NCI-H1417 (cell line): ENCODE measurements at regions not wholly inside any gene's neighbourhood (a gene's known extent, or its start where the extent isn't known, plus 50 kb on each side); places are given as distances from the start of the nearest gene placed in this dataset.

Source experiments
- DNase-seq, 3 experiments: peaks; one replicate each; lab custom pipeline; 2025; lab: John Stamatoyannopoulos, UW

DNA sequence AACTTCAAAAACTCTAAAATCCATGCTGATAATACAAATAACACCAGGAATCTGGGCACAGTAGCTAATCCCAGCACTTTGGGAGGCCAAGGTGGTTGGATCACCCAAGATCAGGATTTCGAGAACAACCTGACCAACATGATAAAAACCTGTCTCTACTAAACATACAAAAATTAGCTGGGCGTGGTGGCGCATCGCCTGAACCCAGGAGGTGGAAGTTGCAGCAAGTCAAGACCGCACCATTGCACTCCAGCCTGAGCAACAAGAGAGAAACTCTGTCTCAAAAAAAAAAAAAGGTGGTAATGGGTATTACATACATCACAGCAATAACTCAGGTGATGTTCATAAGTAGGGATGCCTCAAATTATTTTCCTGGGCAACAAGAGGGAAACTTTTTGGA is 315.0 kb upstream of the MEOX2 start:
- DNase-seq: no peak

DNA sequence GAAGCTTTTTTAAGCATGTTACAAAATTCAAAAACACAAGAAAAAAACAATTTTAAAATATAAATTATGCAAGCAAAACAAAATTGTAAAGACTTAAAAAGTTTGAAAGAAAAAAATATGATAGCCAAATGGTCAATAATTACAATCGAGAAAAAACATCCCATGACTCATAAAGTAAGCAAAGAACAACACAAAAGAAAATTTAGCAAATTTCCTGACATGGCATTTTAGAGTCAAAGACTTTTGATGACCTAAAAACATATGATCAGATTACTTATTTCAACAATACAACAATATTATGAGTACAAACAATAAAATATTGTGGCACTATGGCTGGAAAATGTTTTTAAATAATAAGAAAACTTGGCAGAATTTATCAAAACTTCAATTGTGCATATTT is 312.1 kb upstream of the MEOX2 start:
- no peak for DNase-seq

DNA sequence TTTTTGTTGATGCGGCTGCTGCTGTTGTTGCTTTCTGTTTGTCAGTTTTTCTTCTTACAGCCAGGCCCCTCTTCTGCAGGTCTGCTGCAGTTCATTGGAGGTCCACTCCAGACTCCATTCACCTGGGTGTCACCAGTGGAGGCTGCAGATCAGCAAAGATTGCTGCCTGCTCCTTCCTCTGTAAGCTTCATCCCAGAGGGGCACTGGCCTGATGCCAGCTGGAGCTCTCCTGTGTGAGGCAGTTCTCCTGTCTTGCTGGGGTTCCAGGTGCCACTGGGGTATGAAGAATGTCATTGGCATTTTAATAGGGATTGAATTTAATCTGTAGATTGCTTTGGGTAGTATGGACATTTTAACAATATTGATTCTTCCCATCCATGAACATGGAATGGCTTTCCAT is 308.5 kb upstream of the MEOX2 start:
- DNase-seq: no peak

DNA sequence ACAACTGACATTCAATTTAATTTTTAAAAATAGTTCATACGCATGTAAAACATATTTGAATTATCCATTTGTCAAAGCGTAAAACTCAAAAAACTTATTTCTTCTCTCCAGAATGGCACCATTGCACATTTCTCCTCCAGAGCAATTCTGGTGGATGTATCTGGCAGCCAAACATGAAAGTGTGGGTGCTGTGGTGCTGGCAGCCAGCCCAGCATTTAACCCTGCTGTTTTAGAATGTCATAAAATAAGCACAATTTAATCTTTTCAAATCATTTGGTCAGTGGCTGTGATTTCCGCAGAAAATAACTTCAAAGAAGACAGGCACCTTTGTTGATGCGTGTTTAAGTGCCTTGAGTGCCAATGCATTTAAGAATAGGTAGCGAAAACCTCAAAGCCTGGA is 302.7 kb upstream of the MEOX2 start:
- DNase-seq: peak in 1 of 3 experiments; percentile 19

DNA sequence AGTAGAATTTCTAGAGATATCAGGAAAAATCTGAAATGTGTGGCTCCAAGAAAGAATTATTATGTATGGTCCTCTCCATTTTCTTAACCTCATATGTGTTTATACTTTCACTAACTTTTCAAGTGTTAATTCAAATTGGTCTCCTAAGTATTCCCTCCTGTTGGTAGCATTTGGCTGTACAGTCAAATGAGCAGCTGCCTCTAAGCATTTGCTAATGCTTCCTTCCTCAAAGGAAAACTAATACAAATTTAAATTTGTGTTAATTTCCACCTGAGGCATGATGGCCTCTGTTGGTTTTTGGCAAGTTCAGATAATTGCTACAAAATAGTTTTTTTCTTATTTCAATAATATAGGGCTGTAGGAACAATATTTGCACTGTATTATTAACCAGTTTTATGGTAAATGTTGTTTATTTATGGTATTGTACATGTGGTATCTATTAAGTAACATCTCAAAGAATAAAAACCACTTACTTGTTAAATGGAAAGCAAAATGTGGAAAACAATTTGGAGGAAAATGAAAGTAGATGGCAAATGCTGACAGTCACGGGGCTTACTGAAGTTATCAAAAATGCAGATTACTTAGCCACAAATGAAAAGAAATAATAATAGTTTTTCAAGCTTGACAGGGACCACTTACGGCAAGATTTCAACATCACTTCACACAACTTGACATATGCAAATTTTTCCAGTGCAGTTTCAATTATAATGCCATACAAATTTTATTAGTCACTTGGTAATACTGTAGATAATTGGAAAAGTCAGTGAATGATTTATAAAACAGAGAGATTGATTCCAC is 299.3 kb upstream of the MEOX2 start:
- DNase-seq: no peak

DNA sequence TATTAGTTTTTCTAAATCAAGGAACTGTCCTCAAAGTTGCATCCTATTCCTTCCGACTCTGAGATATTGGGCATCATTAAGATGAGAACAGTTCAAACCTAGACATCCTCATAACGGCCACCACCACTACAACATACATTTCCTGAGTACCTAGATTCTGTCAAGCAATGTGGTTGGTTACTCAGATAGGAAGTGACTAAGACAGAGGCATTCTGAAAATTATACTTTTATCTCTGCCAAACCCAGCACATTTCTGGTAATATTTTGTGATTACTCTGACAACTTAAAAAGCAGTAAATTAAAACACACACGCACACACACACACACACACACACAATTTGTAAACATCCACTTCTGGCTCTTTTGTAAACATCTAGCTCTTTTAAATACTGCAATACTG is 291.2 kb upstream of the MEOX2 start:
- DNase-seq: no peak

DNA sequence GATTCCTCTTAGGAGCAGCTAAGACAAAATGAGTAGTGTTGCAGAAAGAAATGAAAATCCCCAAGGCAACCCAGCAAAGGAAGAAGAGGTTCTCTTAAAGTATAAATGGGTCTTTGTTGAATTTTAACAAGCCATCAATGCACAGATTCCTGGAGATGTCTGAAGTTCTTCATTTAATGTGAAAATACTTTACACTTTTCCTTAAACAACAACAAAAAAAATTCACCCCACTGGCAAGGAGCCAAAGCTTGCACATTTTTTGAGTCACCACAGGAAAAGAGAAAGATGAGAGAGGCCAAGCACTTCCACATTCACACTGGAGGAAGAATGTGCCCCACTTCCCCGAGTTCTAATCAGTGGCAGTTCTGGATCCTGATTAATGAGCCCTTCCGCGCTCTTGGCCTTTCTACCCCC is 286.4 kb upstream of the MEOX2 start:
- no peak for DNase-seq

DNA sequence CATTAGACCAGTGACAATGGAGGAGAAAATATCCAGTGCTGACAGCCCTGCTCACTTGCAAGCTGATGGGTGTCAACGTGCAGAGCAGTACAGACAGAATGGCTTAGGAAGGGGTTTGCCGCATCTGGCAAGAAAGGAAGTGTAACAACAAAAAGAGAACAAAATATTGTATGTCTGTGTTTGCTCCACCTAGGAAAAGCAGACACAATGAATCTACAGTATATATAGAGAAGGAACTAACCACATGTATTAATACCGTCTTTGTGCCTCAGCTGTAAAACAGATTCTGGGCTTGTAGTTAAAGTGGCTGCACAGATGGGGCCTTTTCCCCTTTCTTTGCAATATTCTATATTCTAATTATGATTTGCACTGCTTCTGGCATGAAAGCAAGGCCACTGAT is 281.1 kb upstream of the MEOX2 start:
- no peak for DNase-seq

DNA sequence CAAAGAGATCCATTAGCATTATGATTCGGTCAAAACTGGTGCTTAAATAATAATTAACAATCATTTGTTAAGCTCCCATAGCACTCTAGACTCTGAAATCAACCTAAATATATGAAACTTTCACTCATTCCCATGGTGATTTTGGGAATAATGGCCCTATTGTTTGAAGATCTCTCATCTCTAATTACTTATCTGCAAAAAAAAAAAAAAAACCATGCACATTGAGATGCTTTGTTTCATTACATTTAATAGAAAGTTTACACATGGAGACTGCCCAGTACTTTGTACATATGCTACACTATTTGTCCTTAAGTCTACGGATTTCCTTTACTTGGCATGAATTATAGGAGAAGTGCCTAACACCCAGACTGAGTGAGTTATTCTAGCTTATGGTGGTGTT is 280.6 kb upstream of the MEOX2 start:
- DNase-seq: no peak

DNA sequence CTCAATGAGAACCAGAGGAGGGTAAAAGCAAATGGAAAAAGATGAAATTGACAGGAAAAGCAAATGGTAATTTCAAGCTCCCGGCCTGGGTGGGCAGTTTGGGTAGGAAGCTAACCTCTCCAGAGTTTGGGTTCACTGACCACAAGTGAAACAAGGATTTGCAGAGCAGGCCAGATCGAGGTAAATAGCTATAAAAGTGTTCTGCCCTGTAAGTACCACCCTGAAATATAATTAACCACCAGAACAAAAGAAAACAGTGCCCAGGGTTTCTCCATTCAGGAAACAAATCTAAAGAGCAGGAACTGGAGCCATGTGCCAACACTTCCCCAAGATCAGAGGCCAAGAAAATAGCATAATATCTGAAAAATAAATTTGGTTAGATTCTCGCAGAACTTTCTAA is 276.7 kb upstream of the MEOX2 start:
- peak in 2 of 3 experiments; percentile 3 to 41 for DNase-seq

DNA sequence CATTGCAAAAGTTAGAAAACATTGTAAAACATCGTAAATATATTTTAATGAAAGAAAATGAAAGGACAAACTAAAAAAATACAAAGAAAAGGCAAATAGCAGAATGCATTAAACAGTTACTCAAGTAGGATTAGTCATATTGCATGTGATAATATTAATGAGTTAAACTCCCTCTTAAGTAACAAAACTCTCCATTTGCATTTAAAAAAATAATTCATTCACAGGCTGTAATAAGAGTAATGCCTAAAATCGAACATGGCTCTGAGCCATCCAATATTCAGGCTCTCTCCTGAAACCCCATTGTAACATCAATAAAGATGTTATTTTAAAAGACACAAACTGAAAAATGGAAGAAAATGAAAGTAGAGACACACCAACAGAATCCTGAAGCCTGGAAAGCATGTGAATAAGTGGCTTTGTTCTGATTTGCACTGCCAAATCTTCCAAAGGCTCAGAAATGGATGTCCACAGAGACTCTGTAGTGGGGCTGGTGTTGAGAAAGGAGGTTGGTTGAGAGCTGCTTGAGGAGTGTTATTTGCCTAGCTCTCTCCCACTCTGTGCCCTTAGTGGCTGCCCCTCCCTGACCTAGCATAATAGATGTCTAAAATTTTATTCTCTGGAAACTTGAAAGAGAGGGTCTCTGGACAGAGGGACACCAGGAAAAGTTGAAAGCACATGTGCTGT is 268.3 kb upstream of the MEOX2 start:
- DNase-seq: no peak

DNA sequence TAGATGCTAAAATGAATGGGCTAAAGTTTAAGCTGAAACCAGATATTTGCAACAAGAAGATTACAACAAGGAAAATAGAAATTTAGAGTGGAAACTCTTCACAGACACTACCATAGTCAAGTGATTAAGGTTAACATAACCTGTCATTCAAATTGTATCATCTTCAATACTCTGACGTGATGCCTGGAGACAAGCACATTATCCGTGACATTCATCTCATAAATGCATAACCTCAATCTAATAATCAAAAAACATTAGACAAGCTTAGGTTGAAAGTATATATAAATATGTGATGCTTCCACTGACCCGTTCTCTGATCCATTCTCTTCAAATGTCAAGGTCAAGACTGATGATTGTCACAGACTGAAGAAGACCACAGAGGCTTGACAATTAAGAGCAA is 263.8 kb upstream of the MEOX2 start:
- DNase-seq: no peak

DNA sequence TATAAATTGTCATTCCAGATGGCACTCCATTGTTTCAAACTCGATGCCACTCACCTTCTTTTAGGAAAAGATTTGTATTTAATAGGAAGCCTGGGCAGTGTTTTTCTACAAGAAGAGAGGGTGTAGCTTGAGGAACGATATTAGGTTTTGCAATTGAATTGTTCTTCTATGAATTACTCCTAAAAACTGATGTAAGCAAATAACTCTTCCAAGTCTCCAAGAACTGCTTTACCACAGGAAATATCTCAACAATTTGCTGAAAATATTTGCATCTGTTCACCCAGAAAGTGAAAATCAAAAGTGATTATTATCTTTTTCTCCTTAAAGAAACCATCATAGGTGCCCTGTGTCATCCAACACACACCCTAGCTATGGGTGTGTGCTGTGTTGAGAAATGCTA is 261.3 kb upstream of the MEOX2 start:
- DNase-seq: no peak

DNA sequence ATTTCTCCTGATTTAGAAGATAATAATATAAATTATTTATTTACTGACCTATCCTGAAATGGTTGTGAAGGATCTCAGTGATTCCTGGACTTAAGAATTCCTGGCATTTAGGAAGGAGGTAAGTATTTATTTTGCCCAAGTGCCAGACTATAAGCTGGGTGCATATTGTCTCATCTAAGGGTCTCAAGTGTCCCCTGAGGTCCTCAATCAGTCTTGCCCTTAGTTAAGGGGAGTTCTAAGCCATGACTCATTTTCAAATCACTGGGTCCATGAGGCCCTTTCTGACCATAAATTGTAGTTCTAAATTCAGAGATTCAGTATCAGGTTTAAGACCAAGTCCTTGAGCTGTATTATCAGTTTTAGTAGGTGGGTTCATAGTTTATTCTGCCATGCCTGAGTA is 251.6 kb upstream of the MEOX2 start:
- no peak for DNase-seq

DNA sequence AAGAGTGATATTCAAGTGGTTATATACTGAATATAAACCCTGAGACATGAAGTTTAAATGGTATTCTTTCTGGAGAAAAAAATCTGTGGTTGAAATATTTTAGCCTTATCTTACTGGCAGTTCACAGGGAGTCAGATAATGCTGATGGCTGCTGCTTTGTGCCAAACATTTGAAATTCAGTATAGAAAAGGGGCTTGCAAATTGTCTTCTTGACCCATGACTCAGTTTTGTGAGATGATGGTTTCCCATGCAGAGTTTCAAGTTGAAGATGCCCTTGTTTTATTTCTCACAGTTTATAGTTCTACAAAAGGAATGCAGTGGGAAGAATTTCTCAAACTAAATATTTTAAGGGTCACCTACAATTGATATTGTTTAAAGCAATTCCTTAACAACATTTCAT is 251.1 kb upstream of the MEOX2 start:
- no peak for DNase-seq

DNA sequence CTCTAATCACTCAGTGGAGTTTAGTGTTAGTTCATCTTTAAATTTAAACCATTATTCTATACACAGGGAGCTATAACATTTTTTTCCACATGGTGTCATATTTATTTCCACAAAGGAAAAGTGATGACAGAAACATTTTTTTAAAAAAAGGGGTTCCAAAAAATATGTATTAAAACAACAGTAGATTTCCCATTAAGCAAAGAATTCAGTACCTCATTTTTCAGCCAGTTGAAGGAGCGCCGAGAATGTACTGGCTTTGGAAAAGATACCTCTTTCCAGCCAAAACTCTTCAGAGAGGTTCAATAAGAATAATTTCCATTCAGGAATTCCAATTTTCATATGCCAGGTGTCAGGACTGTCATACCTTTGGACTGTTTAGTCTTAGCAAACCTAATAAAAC is 250.5 kb upstream of the MEOX2 start:
- no peak for DNase-seq

DNA sequence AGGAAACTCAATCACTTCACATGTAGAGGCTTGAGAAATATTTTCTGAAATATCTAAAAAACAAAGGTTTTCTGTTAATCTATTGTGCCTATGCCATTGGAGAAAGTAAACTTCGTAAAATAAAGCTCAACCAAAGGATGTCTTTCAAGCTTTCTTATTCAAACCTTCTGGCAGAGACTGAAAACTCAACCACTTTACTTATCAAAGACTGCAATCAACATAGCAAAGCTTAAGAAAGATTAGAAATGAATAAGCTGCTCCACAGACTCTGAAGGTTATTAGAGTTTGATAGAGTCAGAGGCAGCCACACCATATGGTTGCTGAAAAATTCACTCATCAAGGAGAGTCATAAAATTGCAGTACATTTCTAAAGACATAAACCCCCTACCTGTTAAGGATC is 245.8 kb upstream of the MEOX2 start:
- no peak for DNase-seq

DNA sequence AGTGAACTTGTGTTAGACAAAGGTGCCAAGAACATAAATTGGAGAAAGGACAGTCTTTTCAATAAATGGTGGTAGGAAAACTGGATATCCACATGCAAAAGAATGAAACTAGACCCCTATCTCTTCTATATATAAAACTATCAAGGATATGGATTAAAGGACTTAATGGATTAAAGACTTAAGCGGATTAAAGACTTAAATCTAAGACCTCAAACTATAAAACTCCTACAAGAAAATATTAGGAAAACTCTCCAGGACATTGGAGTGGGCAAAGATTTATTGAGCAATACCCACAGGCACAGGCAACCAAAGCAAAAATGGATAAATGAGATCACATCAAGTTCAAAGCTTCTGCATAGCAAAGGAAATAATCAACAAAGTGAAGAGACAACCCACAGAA is 242.9 kb upstream of the MEOX2 start:
- no peak for DNase-seq

DNA sequence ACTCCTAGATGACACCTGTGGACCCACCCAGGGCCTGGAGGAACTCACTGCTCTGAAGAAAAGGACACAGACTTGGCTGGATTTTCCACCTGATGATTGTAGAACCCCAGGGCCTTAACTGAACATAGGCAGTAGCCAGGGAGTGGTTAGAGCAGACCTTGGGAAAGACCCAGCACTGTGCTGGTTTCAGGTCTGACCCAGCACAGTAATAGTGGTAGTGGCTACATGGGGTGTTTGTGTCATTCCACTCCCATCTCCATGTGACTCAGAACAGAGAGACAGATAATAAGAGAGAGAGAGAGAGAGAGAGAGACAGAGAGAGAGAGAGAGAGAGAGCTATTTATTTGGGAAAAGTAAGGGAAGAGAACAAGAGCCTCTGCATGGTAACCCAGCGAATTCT is 239.1 kb upstream of the MEOX2 start:
- DNase-seq: no peak

DNA sequence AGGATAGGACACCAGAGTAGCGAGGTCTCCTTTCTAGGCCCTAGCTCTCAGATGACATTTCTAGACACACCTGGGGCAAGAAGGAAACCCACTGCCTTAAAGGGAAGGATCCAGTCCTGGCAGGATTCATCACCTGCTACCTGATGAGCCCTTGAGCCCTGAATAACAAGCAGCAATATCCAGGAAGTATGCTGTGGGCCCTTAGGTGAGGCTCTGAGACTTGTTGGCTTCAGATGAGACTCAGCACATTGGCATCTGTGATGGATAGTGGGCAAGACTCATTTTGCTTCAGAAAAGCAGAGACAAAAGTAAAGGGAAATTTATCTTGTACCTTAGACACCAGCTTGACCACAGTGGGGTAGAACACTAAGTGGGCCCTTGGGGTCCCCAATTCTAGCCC is 238.4 kb upstream of the MEOX2 start:
- no peak for DNase-seq

DNA sequence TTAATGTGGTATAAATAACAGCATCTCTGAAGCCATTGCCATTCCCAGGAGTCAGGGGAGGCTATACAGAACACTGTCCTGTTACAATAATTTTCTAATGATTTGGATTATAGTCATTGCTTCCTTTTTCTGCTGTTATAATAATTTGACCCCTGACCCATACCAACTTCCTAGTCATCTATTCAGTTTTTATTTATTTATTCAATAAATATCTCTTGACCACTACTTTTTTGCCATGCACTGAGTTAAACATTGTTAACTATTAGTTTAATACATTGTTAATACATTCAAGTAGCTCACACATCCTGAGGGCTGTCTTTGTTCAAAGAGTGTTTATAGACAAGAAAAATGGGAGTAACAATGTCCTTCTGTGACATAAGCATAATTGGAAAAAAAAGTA is 235.5 kb upstream of the MEOX2 start:
- no peak for DNase-seq

DNA sequence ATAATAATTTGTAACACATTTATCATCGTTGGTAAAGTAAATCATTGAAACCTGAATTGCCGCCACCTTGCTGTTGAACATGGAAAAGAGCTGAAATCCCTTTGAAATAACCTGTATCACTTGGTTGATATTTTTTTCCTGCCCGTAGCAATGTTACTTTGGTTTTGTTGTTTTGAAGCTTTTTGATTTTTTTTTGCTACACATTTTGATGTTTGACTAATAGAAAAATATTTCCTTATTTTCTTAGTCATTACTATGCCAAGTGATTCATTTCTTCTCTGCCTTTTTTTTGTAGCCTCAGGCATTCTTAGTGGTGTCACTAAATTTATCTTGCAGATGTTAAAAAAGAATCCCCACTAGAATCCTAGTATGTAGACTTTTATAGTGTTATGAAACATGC is 235.1 kb upstream of the MEOX2 start:
- DNase-seq: no peak

DNA sequence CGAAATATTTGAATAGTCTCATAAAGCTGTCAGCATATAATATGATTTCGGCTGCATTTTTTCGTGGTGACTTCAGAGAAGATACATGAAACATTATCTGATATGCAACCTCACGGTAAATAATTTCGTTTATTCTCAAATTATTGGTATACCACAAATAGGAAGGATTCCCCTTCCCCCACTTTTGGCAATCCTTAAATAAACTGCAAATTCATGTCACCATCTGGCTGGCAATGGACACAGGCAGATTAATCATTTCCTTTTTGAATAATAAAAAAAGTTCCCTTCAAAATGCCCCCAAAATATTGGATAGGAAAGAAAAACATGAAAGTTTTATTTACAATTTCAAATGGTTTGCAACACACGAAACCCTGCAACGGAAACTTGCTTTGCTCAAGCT is 234.5 kb upstream of the MEOX2 start:
- no peak for DNase-seq
